Testis (tissue), 2 donors: ENCODE measurements at regions not wholly inside any gene's neighbourhood (a gene's known extent, or its start where the extent isn't known, plus 50 kb on each side); places are given as distances from the start of the nearest gene placed in this dataset.

Source experiments
- DNase-seq: peaks from one replicate; pipeline ENCODE4 v3.0.0-alpha.2; 2019
- H3K27ac ChIP-seq, 2 donors: fragments of 200-600 bp; sonication (generic); one replicate each; pipeline ENCODE4 v1.5.1; 2019
- H3K27me3 ChIP-seq: fragments of 200-600 bp; sonication (generic); one replicate; pipeline ENCODE4 v1.5.1; 2019
- H3K36me3 ChIP-seq: fragments of 200-600 bp; sonication (generic); one replicate; pipeline ENCODE4 v1.5.1; 2017; ENCODE audit warnings: low read depth; ENCODE audit errors: missing control alignments
- H3K4me1 ChIP-seq: fragments of 200-600 bp; sonication (generic); one replicate; pipeline ENCODE4 v1.5.1; 2019
- H3K4me3 ChIP-seq, 2 donors: fragments of 200-600 bp; sonication (generic); one replicate each; pipeline ENCODE4 v1.5.1; 2017 to 2019
- H3K9me3 ChIP-seq: fragments of 200-600 bp; sonication (generic); one replicate; pipeline ENCODE4 v1.5.1; 2017
- CTCF ChIP-seq, 3 experiments: fragments of 450-650 bp in 2 of 3; fragments of 200-600 bp in 1 of 3; sonication (generic) in 1 of 3; IDR thresholded peaks; one replicate each; pipeline ENCODE4 v1.5.1; 2016 to 2019; ENCODE audit warnings: antibody characterized with exemption in 3 of 3, mild to moderate bottlenecking in 2 of 3, moderate library complexity in 1 of 3
- POLR2A ChIP-seq: fragments of 450-650 bp; IDR thresholded peaks from one replicate; pipeline ENCODE4 v1.6.1; 2017; ENCODE audit warnings: antibody characterized with exemption, mild to moderate bottlenecking, moderate library complexity
- WGBS, 2 donors: methylation state at CpG; one replicate each; pipeline ENCODE4 v1.1.5; 2018; 5-methylcytosine and 5-hydroxymethylcytosine counted together
- intact Hi-C: fragments of 100-400 bp; cut with DNase I; formaldehyde crosslinking; loops from one replicate; pipeline ENCODE4 v1.15.1; 2023; ENCODE audit warnings: low total_unique reads

GRCh38 chr21:27447843-27448242 is 481.0 kb upstream of the ADAMTS5 start:
- WGBS, 2 donors: 63 to 68% methylated on average over 1 of the region's 1 CpG
- no peak overlapping the region for H3K27ac ChIP-seq
- H3K4me3 ChIP-seq: no peak overlapping the region
- DNase-seq: no peak
- no peaks in the 10 kb centered on the region for H3K9me3 ChIP-seq
- no peak for TF ChIP-seq CTCF (IDR thresholded peaks at IDR 0.05)
- TF ChIP-seq POLR2A: no peak
- H3K36me3 ChIP-seq: no peaks in the 10 kb centered on the region
- peaks cover 9% of the 10 kb centered on the region for H3K4me1 ChIP-seq
- no peaks in the 10 kb centered on the region for H3K27me3 ChIP-seq
- intact Hi-C loops: no loop called here

- Histone ChIP-seq H3K27ac (peak overlapping the region in 1 of 2 donors; percentile 22), H3K36me3 (no peaks in the 10 kb centered on the region), H3K9me3 (no peaks in the 10 kb centered on the region), H3K27me3 (no peaks in the 10 kb centered on the region), H3K4me1 (peaks cover 7% of the 10 kb centered on the region), H3K4me3 (no peak overlapping the region)
- WGBS, 2 donors: 38 to 48% methylated on average over 3 of the region's 3 CpGs
- intact Hi-C loops: no loop called here
- TF ChIP-seq CTCF (IDR thresholded peaks at IDR 0.05) (no peak), POLR2A (no peak)
- DNase-seq: no peak
These were observed 462.9 kb upstream of the ADAMTS5 start for GRCh38 chr21:27429710-27430341.

- no peaks in the 10 kb centered on the region for H3K27me3 ChIP-seq
- H3K4me3 ChIP-seq: no peak overlapping the region
- H3K4me1 ChIP-seq: peaks cover 7% of the 10 kb centered on the region
- H3K27ac ChIP-seq: peak overlapping the region in 1 of 2 donors; percentile 43
- WGBS, 2 donors: 29 to 39% methylated on average over 1 of the region's 1 CpG
- H3K36me3 ChIP-seq: no peaks in the 10 kb centered on the region
- DNase-seq: no peak
- no peak for TF ChIP-seq CTCF (IDR thresholded peaks at IDR 0.05)
- TF ChIP-seq POLR2A: no peak
- no peaks in the 10 kb centered on the region for H3K9me3 ChIP-seq
- intact Hi-C loops: no loop called here
These were observed 459.3 kb upstream of the ADAMTS5 start for GRCh38 chr21:27426196-27426595.

GRCh38 chr21:27425574-27425973 is 458.7 kb upstream of the ADAMTS5 start:
- peaks cover 7% of the 10 kb centered on the region for H3K4me1 ChIP-seq
- H3K36me3 ChIP-seq: no peaks in the 10 kb centered on the region
- no peak for DNase-seq
- WGBS, 2 donors: 64 to 65% methylated on average over 3 of the region's 3 CpGs
- H3K27me3 ChIP-seq: no peaks in the 10 kb centered on the region
- intact Hi-C loops: no loop called here
- H3K9me3 ChIP-seq: no peaks in the 10 kb centered on the region
- no peak overlapping the region for H3K27ac ChIP-seq
- H3K4me3 ChIP-seq: no peak overlapping the region
- TF ChIP-seq POLR2A: no peak
- TF ChIP-seq CTCF (IDR thresholded peaks at IDR 0.05): no peak

- intact Hi-C loops: no loop called here
- Histone ChIP-seq H3K36me3 (no peaks in the 10 kb centered on the region), H3K27me3 (no peaks in the 10 kb centered on the region), H3K27ac (no peak overlapping the region), H3K4me1 (peaks cover 7% of the 10 kb centered on the region), H3K9me3 (no peaks in the 10 kb centered on the region), H3K4me3 (no peak overlapping the region)
- DNase-seq: no peak
- no peak for TF ChIP-seq POLR2A
- TF ChIP-seq CTCF (IDR thresholded peaks at IDR 0.05): no peak
- 75 to 76% methylated on average over 2 of the region's 2 CpGs for WGBS, 2 donors
These were observed 458.3 kb upstream of the ADAMTS5 start for GRCh38 chr21:27425172-27425571.
